Activated CD4-positive, alpha-beta T cell treated with anti-CD3 and anti-CD28 coated beads for 36 hours (primary cell): ENCODE measurements at regions not wholly inside any gene's neighbourhood (a gene's known extent, or its start where the extent isn't known, plus 50 kb on each side); places are given as distances from the start of the nearest gene placed in this dataset.
"Not testable (repeated sequence)": the region's sequence is repeated elsewhere in the genome, so short reads cannot be mapped to it uniquely, and the experiment has no call there.

Experiments
- ATAC-seq: fragments of 200-7000 bp; cut with Tn5 transposase; one replicate; pipeline ENCODE4 v1.10.0; 2021; ENCODE audit warnings: mild to moderate bottlenecking, moderate library complexity
- CTCF ChIA-PET: fragments of 350-600 bp; sonication (Branson Sonifier 250); formaldehyde crosslinking; loops from one replicate; lab custom pipeline; 2021; ENCODE audit warnings: antibody characterized with exemption; lab: Charles Lee
- POLR2A ChIA-PET: fragments of 350-600 bp; sonication (Branson Sonifier 250); formaldehyde crosslinking; loops from one replicate; lab custom pipeline; 2021; ENCODE audit warnings: antibody characterized with exemption, inconsistent platforms; lab: Charles Lee
- DNase-seq: peaks from one replicate; pipeline ENCODE4 v3.0.0-alpha.2; 2020
- H3K27ac Mint-ChIP-seq: one replicate; pipeline ENCODE4 v1.8.0; 2021; ENCODE audit warnings: mixed read lengths
- H3K27me3 Mint-ChIP-seq: one replicate; pipeline ENCODE4 v1.8.0; 2021; ENCODE audit warnings: mixed read lengths
- H3K36me3 Mint-ChIP-seq: one replicate; pipeline ENCODE4 v1.8.0; 2021; ENCODE audit warnings: low read depth, mixed read lengths
- H3K4me1 Mint-ChIP-seq: one replicate; pipeline ENCODE4 v1.8.0; 2021; ENCODE audit warnings: mixed read lengths
- H3K4me3 Mint-ChIP-seq: one replicate; pipeline ENCODE4 v1.8.0; 2021; ENCODE audit warnings: mild to moderate bottlenecking, moderate library complexity, mixed read lengths
- H3K9me3 Mint-ChIP-seq: one replicate; pipeline ENCODE4 v1.8.0; 2021; ENCODE audit warnings: low read depth, mixed read lengths
- intact Hi-C, 2 experiments: fragments of 100-400 bp; cut with DNase I in 1 of 2; cut with micrococcal nuclease in 1 of 2; formaldehyde crosslinking; loops; one replicate each; pipeline versions ENCODE4 v1.14.2 to v1.15.1; 2022 to 2024; cut with DNase I, micrococcal nuclease

GRCh38 chr6:20341564-20341963 lies 60.1 kb upstream of the E2F3 start:
- POLR2A ChIA-PET, result no interaction called here
- no peaks in the 10 kb centered on the region for H3K36me3 Mint-ChIP-seq
- no peak overlapping the region for H3K27ac Mint-ChIP-seq
- ATAC-seq (no peak), DNase-seq (no peak)
- no peaks in the 10 kb centered on the region for H3K27me3 Mint-ChIP-seq
- peaks cover 2% of the 10 kb centered on the region for H3K9me3 Mint-ChIP-seq
- no peak overlapping the region for H3K4me3 Mint-ChIP-seq
- CTCF ChIA-PET, result no interaction called here
- intact Hi-C loops, result no loop called here
- peaks cover 7% of the 10 kb centered on the region for H3K4me1 Mint-ChIP-seq

- intact Hi-C loops, result not testable (repeated sequence)
These were observed 54.7 kb upstream of the E2F3 start for GRCh38 chr6:20346948-20347347.

GRCh38 chr6:20348041-20348440 lies 53.6 kb upstream of the E2F3 start:
- intact Hi-C loops, result no loop called here
- POLR2A ChIA-PET, result no interaction called here
- ATAC-seq (no peak), DNase-seq (no peak)
- Mint-ChIP-seq H3K9me3 (peaks cover 4% of the 10 kb centered on the region), H3K36me3 (no peaks in the 10 kb centered on the region), H3K27me3 (no peaks in the 10 kb centered on the region), H3K27ac (no peak overlapping the region), H3K4me1 (peaks cover 8% of the 10 kb centered on the region), H3K4me3 (no peak overlapping the region)
- CTCF ChIA-PET, result no interaction called here

More at GRCh38 chr6:20346948-20347347, 54.7 kb upstream of the E2F3 start:
- POLR2A ChIA-PET, CTCF ChIA-PET, H3K27ac Mint-ChIP-seq, H3K36me3 Mint-ChIP-seq, ATAC-seq, H3K4me1 Mint-ChIP-seq, H3K9me3 Mint-ChIP-seq, DNase-seq, H3K4me3 Mint-ChIP-seq, H3K27me3 Mint-ChIP-seq: not testable (repeated sequence)

- intact Hi-C loops, result no loop called here
- ATAC-seq (no peak), DNase-seq (no peak)
- ChIA-PET CTCF (no interaction called here), POLR2A (no interaction called here)
- no peak overlapping the region for H3K27ac Mint-ChIP-seq
- no peak overlapping the region for H3K4me3 Mint-ChIP-seq
- H3K36me3 Mint-ChIP-seq, result no peaks in the 10 kb centered on the region
- H3K4me1 Mint-ChIP-seq, result peaks cover 8% of the 10 kb centered on the region
- peaks cover 6% of the 10 kb centered on the region for H3K9me3 Mint-ChIP-seq
- no peaks in the 10 kb centered on the region for H3K27me3 Mint-ChIP-seq
These were observed 52.5 kb upstream of the E2F3 start for GRCh38 chr6:20349225-20349624.

- intact Hi-C loops, result no loop called here
- H3K27me3 Mint-ChIP-seq, result no peaks in the 10 kb centered on the region
- H3K4me1 Mint-ChIP-seq, result peaks cover 8% of the 10 kb centered on the region
- H3K9me3 Mint-ChIP-seq, result peaks cover 6% of the 10 kb centered on the region
- ChIA-PET CTCF (no interaction called here), POLR2A (no interaction called here)
- ATAC-seq, result no peak
- DNase-seq, result no peak
- no peak overlapping the region for H3K27ac Mint-ChIP-seq
- no peaks in the 10 kb centered on the region for H3K36me3 Mint-ChIP-seq
- no peak overlapping the region for H3K4me3 Mint-ChIP-seq
These were observed 51.5 kb upstream of the E2F3 start for GRCh38 chr6:20350215-20350614.

GRCh38 chr6:20351534-20351933 lies 50.1 kb upstream of the E2F3 start:
- intact Hi-C loops, result no loop called here
- peaks cover 5% of the 10 kb centered on the region for H3K9me3 Mint-ChIP-seq
- no peaks in the 10 kb centered on the region for H3K27me3 Mint-ChIP-seq
- CTCF ChIA-PET, result interaction anchor here (1.2 kb wide), 1 partner anchor 48 kb away, joined by 3 read pairs; no protein-coding TSS in a partner anchor
- POLR2A ChIA-PET, result no interaction called here
- H3K4me3 Mint-ChIP-seq, result no peak overlapping the region
- peaks cover 8% of the 10 kb centered on the region for H3K4me1 Mint-ChIP-seq
- no peaks in the 10 kb centered on the region for H3K36me3 Mint-ChIP-seq
- ATAC-seq (no peak), DNase-seq (no peak)
- no peak overlapping the region for H3K27ac Mint-ChIP-seq
